Common myeloid progenitor, CD34-positive (primary cell): ENCODE measurements at regions not wholly inside any gene's neighbourhood (a gene's known extent, or its start where the extent isn't known, plus 50 kb on each side); places are given as distances from the start of the nearest gene placed in this dataset.

ENCODE experiments used
- CTCF ChIA-PET: fragments of 350-600 bp; sonication (Branson Sonifier 250); formaldehyde crosslinking; loops from one replicate; lab custom pipeline; 2021; ENCODE audit warnings: antibody characterized with exemption; lab: Charles Lee
- POLR2A ChIA-PET: fragments of 350-600 bp; sonication (Branson Sonifier 250); formaldehyde crosslinking; loops from one replicate; lab custom pipeline; 2021; ENCODE audit warnings: antibody characterized with exemption; lab: Charles Lee
- DNase-seq, 3 donors: peaks; one replicate each; pipeline versions ENCODE4 v3.0.0 to v3.0.0-alpha.2; 2013
- H3K27ac ChIP-seq, 2 experiments: 1 replicate in 1 of 2; 2 replicates in 1 of 2; pipeline ENCODE4 v1.7.0; 2013; ENCODE audit warnings: inconsistent platforms in 2 of 2, low read length in 2 of 2, mild to moderate bottlenecking in 2 of 2, low read depth in 1 of 2, moderate library complexity in 1 of 2; ENCODE audit not compliant: severe bottlenecking in 2 of 2, insufficient read depth in 1 of 2, poor library complexity in 1 of 2
- H3K27me3 ChIP-seq, 5 experiments: replicated peaks in 2 of 5; 1 replicate in 3 of 5; 2 replicates in 2 of 5; pipeline versions ENCODE4 v1.6.1 to v1.7.0; 2013; ENCODE audit warnings: low read length in 4 of 5, mild to moderate bottlenecking in 2 of 5, moderate library complexity in 2 of 5, inconsistent platforms in 1 of 5; ENCODE audit not compliant: insufficient read depth in 5 of 5, control insufficient read depth in 4 of 5
- H3K36me3 ChIP-seq, 4 experiments: 1 replicate in 2 of 4; 2 replicates in 2 of 4; pipeline versions ENCODE4 v1.6.1 to v1.7.0; 2013; ENCODE audit warnings: low read length in 3 of 4, control low read depth in 1 of 4, mild to moderate bottlenecking in 1 of 4; ENCODE audit not compliant: control insufficient read depth in 4 of 4, insufficient read depth in 4 of 4
- H3K4me1 ChIP-seq, 4 experiments: 1 replicate in 3 of 4; 2 replicates in 1 of 4; pipeline versions ENCODE4 v1.6.1 to v1.7.1; 2013; ENCODE audit warnings: low read length in 3 of 4, mild to moderate bottlenecking in 3 of 4, control low read depth in 1 of 4, inconsistent platforms in 1 of 4, moderate library complexity in 1 of 4; ENCODE audit not compliant: control insufficient read depth in 4 of 4, insufficient read depth in 4 of 4; ENCODE audit errors: control extremely low read depth in 1 of 4
- H3K4me3 ChIP-seq, 7 experiments: 1 replicate in 4 of 7; 2 replicates in 3 of 7; pipeline versions ENCODE4 v1.5.1 to v1.7.0; 2013; ENCODE audit warnings: mild to moderate bottlenecking in 7 of 7, low read length in 6 of 7, moderate library complexity in 6 of 7, inconsistent platforms in 2 of 7, low read depth in 2 of 7, control low read depth in 1 of 7; ENCODE audit not compliant: insufficient read depth in 4 of 7, control insufficient read depth in 1 of 7; ENCODE audit errors: extremely low read depth in 1 of 7
- H3K9me3 ChIP-seq, 5 experiments: 1 replicate in 4 of 5; 2 replicates in 1 of 5; pipeline versions ENCODE4 v1.6.1 to v1.7.1; 2013; ENCODE audit warnings: low read length in 4 of 5, mild to moderate bottlenecking in 2 of 5, inconsistent platforms in 1 of 5, low read depth in 1 of 5, moderate library complexity in 1 of 5; ENCODE audit not compliant: control insufficient read depth in 4 of 5, insufficient read depth in 2 of 5; ENCODE audit errors: control extremely low read depth in 1 of 5
- WGBS: methylation state at CpG from one replicate; pipeline ENCODE4 v1.1.5; 2013; ENCODE audit not compliant: insufficient coverage; 5-methylcytosine and 5-hydroxymethylcytosine counted together

GRCh38 chr5:121415270-121415669 is 436.4 kb upstream of the FTMT start:
- POLR2A ChIA-PET: no interaction called here
- Histone ChIP-seq H3K36me3 (no peaks in the 10 kb centered on the region), H3K27ac (no peak overlapping the region), H3K4me1 (no peaks in the 10 kb centered on the region), H3K9me3 (no peaks in the 10 kb centered on the region), H3K4me3 (no peak overlapping the region), H3K27me3 (no peaks in the 10 kb centered on the region)
- DNase-seq: no peak
- CTCF ChIA-PET: interaction anchor here (0.9 kb wide), 1 partner anchor 10 kb away, joined by 3 read pairs; no protein-coding TSS in a partner anchor
- WGBS: no CpG with 5 or more reads among the region's 1 CpG

GRCh38 chr5:121421646-121422045 is 430.0 kb upstream of the FTMT start:
- CTCF ChIA-PET: no interaction called here
- Histone ChIP-seq H3K4me3 (no peak overlapping the region), H3K27ac (no peak overlapping the region), H3K9me3 (no peaks in the 10 kb centered on the region), H3K4me1 (no peaks in the 10 kb centered on the region), H3K36me3 (no peaks in the 10 kb centered on the region), H3K27me3 (no peaks in the 10 kb centered on the region)
- no peak for DNase-seq
- 96% methylated on average over 3 of the region's 3 CpGs for WGBS
- POLR2A ChIA-PET: no interaction called here

GRCh38 chr5:121424976-121425375 is 426.7 kb upstream of the FTMT start:
- Histone ChIP-seq H3K36me3 (no peaks in the 10 kb centered on the region), H3K4me3 (no peak overlapping the region), H3K27me3 (no peaks in the 10 kb centered on the region), H3K27ac (no peak overlapping the region), H3K9me3 (no peaks in the 10 kb centered on the region), H3K4me1 (no peaks in the 10 kb centered on the region)
- CTCF ChIA-PET: no interaction called here
- no CpG with 5 or more reads among the region's 2 CpGs for WGBS
- DNase-seq: no peak
- POLR2A ChIA-PET: no interaction called here

- H3K27ac ChIP-seq: no peak overlapping the region
- DNase-seq: no peak
- H3K36me3 ChIP-seq: no peaks in the 10 kb centered on the region
- no peaks in the 10 kb centered on the region for H3K4me1 ChIP-seq
- H3K9me3 ChIP-seq: no peaks in the 10 kb centered on the region
- no peak overlapping the region for H3K4me3 ChIP-seq
- CTCF ChIA-PET: no interaction called here
- POLR2A ChIA-PET: no interaction called here
- WGBS: 97% methylated on average over 4 of the region's 4 CpGs
- H3K27me3 ChIP-seq: no peaks in the 10 kb centered on the region
Observed at GRCh38 chr5:121426153-121426552, 425.5 kb upstream of the FTMT start.

GRCh38 chr5:121429761-121430160 is 421.9 kb upstream of the FTMT start:
- WGBS: no CpG with 5 or more reads among the region's 1 CpG
- H3K36me3 ChIP-seq: no peaks in the 10 kb centered on the region
- H3K9me3 ChIP-seq: no peaks in the 10 kb centered on the region
- H3K27me3 ChIP-seq: no peaks in the 10 kb centered on the region
- DNase-seq: no peak
- no peaks in the 10 kb centered on the region for H3K4me1 ChIP-seq
- no peak overlapping the region for H3K27ac ChIP-seq
- H3K4me3 ChIP-seq: no peak overlapping the region
- ChIA-PET POLR2A (no interaction called here), CTCF (no interaction called here)

GRCh38 chr5:121430538-121430937 is 421.1 kb upstream of the FTMT start:
- ChIA-PET CTCF (no interaction called here), POLR2A (no interaction called here)
- H3K27ac ChIP-seq: no peak overlapping the region
- DNase-seq: no peak
- no peaks in the 10 kb centered on the region for H3K36me3 ChIP-seq
- H3K4me1 ChIP-seq: no peaks in the 10 kb centered on the region
- no peak overlapping the region for H3K4me3 ChIP-seq
- no peaks in the 10 kb centered on the region for H3K9me3 ChIP-seq
- 74% methylated on average over 2 of the region's 4 CpGs for WGBS
- H3K27me3 ChIP-seq: no peaks in the 10 kb centered on the region

- ChIA-PET CTCF (no interaction called here), POLR2A (no interaction called here)
- WGBS: 71% methylated on average over 1 of the region's 2 CpGs
- H3K27ac ChIP-seq: no peak overlapping the region
- no peaks in the 10 kb centered on the region for H3K36me3 ChIP-seq
- H3K27me3 ChIP-seq: no peaks in the 10 kb centered on the region
- no peaks in the 10 kb centered on the region for H3K4me1 ChIP-seq
- no peak for DNase-seq
- no peaks in the 10 kb centered on the region for H3K9me3 ChIP-seq
- H3K4me3 ChIP-seq: no peak overlapping the region
Observed at GRCh38 chr5:121445511-121445910, 406.2 kb upstream of the FTMT start.
